Lower leg skin (tissue), 4 donors: ENCODE measurements at regions not wholly inside any gene's neighbourhood (a gene's known extent, or its start where the extent isn't known, plus 50 kb on each side); places are given as distances from the start of the nearest gene placed in this dataset.

Source experiments
- DNase-seq, 2 donors: peaks; one replicate each; pipeline ENCODE4 v3.0.0-alpha.2; 2019; ENCODE audit warnings: low spot score in 2 of 2
- H3K4me3 ChIP-seq: fragments of 200-600 bp; sonication (generic); 2 replicates; pipeline ENCODE4 v1.5.1; 2017; ENCODE audit warnings: mild to moderate bottlenecking, low read depth; ENCODE audit not compliant: poor library complexity, severe bottlenecking
- POLR2A ChIP-seq, 2 donors: fragments of 450-650 bp; IDR thresholded peaks; one replicate each; pipeline ENCODE4 v1.6.1; 2016 to 2017; ENCODE audit warnings: antibody characterized with exemption in 2 of 2, mild to moderate bottlenecking in 1 of 2, moderate library complexity in 1 of 2
- WGBS, 2 donors: methylation state at CpG; one replicate each; pipeline ENCODE4 v1.1.5; 2018; 5-methylcytosine and 5-hydroxymethylcytosine counted together
- intact Hi-C: fragments of 100-400 bp; cut with DNase I; formaldehyde crosslinking; loops from one replicate; pipeline ENCODE4 v1.15.0; 2023; ENCODE audit warnings: low total_unique reads
- TF ChIP-seq, protein P1 (sequence below), 3 donors: fragments of 450-650 bp; IDR thresholded peaks; one replicate each; pipeline ENCODE4 v1.5.1; 2016; ENCODE audit warnings: antibody characterized with exemption in 3 of 3, mild to moderate bottlenecking in 3 of 3, moderate library complexity in 2 of 3

DNA sequence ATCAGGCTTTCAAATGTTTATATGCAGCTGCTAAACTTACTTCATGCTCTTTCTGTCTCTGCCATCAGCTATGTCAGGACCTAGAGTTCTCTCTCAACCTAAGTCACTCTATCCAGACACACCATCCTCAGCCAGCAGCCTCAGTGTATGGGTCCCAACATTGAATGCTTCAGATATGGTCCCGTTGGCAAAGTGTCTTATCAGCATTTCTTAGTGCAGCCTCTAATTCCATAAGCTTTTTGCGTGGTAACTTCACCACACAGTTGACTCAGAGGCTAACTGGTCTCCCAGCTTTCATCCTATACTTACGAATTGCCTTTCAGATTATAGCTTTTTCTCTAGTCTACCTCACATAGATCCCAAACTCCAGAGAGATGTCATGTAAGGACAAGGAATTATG, 402.9 kb upstream of the EEF2KMT start:
- no peak overlapping the region for H3K4me3 ChIP-seq
- DNase-seq: no peak
- intact Hi-C loops: loop anchor here (10.0 kb wide), 1 partner anchor 1126 kb away; the partner anchor contains the start of gene VASN
- TF ChIP-seq, protein P1, sequence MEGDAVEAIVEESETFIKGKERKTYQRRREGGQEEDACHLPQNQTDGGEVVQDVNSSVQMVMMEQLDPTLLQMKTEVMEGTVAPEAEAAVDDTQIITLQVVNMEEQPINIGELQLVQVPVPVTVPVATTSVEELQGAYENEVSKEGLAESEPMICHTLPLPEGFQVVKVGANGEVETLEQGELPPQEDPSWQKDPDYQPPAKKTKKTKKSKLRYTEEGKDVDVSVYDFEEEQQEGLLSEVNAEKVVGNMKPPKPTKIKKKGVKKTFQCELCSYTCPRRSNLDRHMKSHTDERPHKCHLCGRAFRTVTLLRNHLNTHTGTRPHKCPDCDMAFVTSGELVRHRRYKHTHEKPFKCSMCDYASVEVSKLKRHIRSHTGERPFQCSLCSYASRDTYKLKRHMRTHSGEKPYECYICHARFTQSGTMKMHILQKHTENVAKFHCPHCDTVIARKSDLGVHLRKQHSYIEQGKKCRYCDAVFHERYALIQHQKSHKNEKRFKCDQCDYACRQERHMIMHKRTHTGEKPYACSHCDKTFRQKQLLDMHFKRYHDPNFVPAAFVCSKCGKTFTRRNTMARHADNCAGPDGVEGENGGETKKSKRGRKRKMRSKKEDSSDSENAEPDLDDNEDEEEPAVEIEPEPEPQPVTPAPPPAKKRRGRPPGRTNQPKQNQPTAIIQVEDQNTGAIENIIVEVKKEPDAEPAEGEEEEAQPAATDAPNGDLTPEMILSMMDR (IDR thresholded peaks at IDR 0.05): no peak
- no peak for TF ChIP-seq POLR2A (IDR thresholded peaks at IDR 0.05)
- WGBS, 2 donors: 75 to 80% methylated on average over 3 of the region's 3 CpGs

DNA sequence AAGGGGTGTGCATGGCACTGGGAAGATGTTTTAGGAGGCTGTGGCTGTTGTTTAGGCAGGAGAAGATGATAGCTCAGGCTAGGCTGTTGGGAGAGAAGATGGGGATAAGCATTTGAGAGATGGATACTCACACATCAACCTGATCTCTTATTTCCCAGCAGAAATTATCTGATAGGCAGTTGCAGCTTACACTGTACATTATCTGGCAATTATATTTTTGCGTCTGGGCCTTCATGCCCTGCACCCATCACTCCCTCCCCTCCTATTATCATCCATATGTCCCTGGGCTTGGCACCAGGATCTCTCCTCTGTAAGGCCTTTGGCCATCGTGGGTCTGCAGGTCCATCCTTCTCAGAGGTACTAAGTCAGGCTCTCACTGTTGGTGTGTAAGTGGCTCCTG, 401.0 kb upstream of the EEF2KMT start:
- intact Hi-C loops: no loop called here
- no peak for DNase-seq
- TF ChIP-seq, protein P1 (IDR thresholded peaks at IDR 0.05): no peak
- no peak for TF ChIP-seq POLR2A (IDR thresholded peaks at IDR 0.05)
- 81 to 91% methylated on average over 2 of the region's 2 CpGs for WGBS, 2 donors
- no peak overlapping the region for H3K4me3 ChIP-seq

DNA sequence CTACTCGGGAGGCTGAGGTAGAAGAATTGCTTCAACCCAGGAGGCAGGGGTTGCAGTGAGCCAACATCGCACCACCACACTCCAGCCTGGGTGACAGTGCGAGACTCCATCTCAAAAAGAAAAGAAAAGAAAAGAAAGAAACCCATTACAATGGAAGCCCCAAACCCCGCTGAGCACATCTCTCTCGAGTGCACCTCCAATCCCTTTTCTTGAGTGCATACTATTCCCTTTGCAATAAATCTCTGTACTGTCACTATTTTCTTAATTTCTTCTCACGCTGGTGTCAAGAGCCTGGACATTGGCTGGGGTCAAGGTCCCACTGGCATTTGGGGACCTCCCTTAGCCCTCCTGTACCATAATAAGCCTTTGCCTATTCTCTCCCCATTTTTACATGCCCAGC, 398.4 kb upstream of the EEF2KMT start:
- intact Hi-C loops: no loop called here

DNA sequence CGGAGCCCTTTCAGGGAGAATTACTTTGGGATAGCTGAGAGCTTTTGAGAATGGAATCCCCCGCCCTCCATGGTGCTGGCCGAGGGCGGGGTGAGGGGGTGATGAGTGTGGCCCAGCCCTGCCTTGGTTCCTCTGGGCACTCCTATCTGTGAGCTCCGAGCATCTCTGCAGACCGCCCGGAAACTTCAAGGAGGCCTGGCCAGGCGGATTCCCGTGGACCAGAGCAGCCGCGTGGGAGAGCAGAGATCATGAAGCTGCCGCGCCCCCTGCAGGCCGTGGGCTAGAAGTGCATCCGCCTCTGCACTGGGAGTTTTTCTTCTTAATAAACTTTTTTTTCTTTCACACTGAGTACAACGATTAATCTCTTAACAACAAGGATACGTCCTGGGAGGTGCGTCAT, 392.9 kb upstream of the EEF2KMT start:
- WGBS, 2 donors: 8 to 15% methylated on average over 18 of the region's 18 CpGs
- no peak for DNase-seq
- intact Hi-C loops: no loop called here
- TF ChIP-seq, protein P1 (IDR thresholded peaks at IDR 0.05): no peak
- TF ChIP-seq POLR2A (IDR thresholded peaks at IDR 0.05): no peak
- no peak overlapping the region for H3K4me3 ChIP-seq

More for the DNA sequence above, 398.4 kb upstream of the EEF2KMT start:
- TF ChIP-seq, protein P1 (IDR thresholded peaks at IDR 0.05): no peak
- TF ChIP-seq POLR2A (IDR thresholded peaks at IDR 0.05): no peak
- DNase-seq: no peak
- no peak overlapping the region for H3K4me3 ChIP-seq
- 89% methylated on average over 6 of the region's 6 CpGs for WGBS, 2 donors

DNA sequence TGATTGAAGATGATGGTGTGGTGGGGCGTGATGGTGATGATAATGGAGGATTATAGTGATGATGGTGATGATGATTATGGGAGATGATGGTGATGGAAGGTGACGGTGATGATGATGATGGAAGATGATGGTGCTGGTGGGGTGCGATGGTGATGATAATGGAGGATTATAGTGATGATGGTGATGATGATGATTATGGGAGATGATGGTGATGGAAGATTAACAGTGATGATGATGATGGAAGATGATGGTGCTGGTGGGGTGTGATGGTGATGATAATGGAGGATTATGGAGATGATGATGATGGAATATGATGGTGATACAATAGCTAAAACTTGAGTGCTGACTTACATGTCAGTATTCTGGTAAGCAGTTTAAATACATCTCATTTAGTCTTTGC, 391.0 kb upstream of the EEF2KMT start:
- WGBS, 2 donors: 30 to 91% methylated on average over 3 of the region's 3 CpGs
- TF ChIP-seq, protein P1 (IDR thresholded peaks at IDR 0.05): no peak
- TF ChIP-seq POLR2A (IDR thresholded peaks at IDR 0.05): no peak
- no peak overlapping the region for H3K4me3 ChIP-seq
- intact Hi-C loops: no loop called here
- DNase-seq: no peak

DNA sequence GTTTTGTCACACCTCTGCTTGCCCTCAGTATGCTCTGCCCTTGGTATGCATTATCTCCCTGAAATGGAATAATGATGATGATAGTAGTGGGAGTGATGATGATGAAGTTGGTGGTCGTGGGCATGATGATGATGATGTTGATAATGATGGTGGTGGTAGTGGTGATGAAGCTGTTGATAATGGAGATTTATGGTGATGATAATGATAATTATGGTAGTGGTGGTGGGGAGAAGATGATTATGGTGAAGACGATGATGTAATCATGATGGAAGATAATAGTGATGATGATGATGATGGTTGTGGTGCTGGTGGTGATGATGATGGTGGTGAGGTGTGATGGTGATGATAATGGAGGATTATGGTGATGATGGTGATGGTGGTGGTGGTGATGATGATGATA, 390.1 kb upstream of the EEF2KMT start:
- TF ChIP-seq, protein P1 (IDR thresholded peaks at IDR 0.05): no peak
- no peak for TF ChIP-seq POLR2A (IDR thresholded peaks at IDR 0.05)
- 77 to 78% methylated on average over 2 of the region's 2 CpGs for WGBS, 2 donors
- intact Hi-C loops: no loop called here
- no peak overlapping the region for H3K4me3 ChIP-seq
- no peak for DNase-seq
